ENCODE measurements at regions not wholly inside any gene's neighbourhood (a gene's known extent, or its start where the extent isn't known, plus 50 kb on each side); places are given as distances from the start of the nearest gene placed in this dataset.
"Not testable (repeated sequence)": the region's sequence is repeated elsewhere in the genome, so short reads cannot be mapped to it uniquely, and the experiment has no call there.

GRCh38 chr12:131261906-131262305 lies 308.2 kb downstream of the ADGRD1 start:
- in situ Hi-C loops (cut with HindIII; ENCODE audit: low pct_unique_long_range_greater_than_20kb, low sequenced_read_pairs) = no loop called here
- DNase-seq (ENCODE audit: low read depth, low spot score) = no peak

GRCh38 chr12:131263626-131264025 lies 309.9 kb downstream of the ADGRD1 start:
- DNase-seq (ENCODE audit: low read depth, low spot score) = no peak
- in situ Hi-C loops (cut with HindIII; ENCODE audit: low pct_unique_long_range_greater_than_20kb, low sequenced_read_pairs) = no loop called here

GRCh38 chr12:131264635-131265034 lies 310.9 kb downstream of the ADGRD1 start:
- in situ Hi-C loops (cut with HindIII; ENCODE audit: low pct_unique_long_range_greater_than_20kb, low sequenced_read_pairs) = no loop called here
- no peak for DNase-seq (ENCODE audit: low read depth, low spot score)

GRCh38 chr12:131266591-131267467 lies 313.1 kb downstream of the ADGRD1 start:
- in situ Hi-C loops (cut with HindIII; ENCODE audit: low pct_unique_long_range_greater_than_20kb, low sequenced_read_pairs) = no loop called here
- no peak for DNase-seq (ENCODE audit: low read depth, low spot score)

- in situ Hi-C loops (cut with HindIII; ENCODE audit: low pct_unique_long_range_greater_than_20kb, low sequenced_read_pairs) = no loop called here
- DNase-seq (ENCODE audit: low read depth, low spot score) = no peak
These were observed 313.9 kb downstream of the ADGRD1 start for GRCh38 chr12:131267576-131267975.

GRCh38 chr12:131268123-131268522 lies 314.4 kb downstream of the ADGRD1 start:
- in situ Hi-C loops (cut with HindIII; ENCODE audit: low pct_unique_long_range_greater_than_20kb, low sequenced_read_pairs); DNase-seq (ENCODE audit: low read depth, low spot score): not testable (repeated sequence)

GRCh38 chr12:131268571-131268970 lies 314.9 kb downstream of the ADGRD1 start:
- in situ Hi-C loops (cut with HindIII; ENCODE audit: low pct_unique_long_range_greater_than_20kb, low sequenced_read_pairs); DNase-seq (ENCODE audit: low read depth, low spot score): not testable (repeated sequence)

GRCh38 chr12:131269551-131269950 lies 315.8 kb downstream of the ADGRD1 start:
- DNase-seq (ENCODE audit: low read depth, low spot score) = no peak
- in situ Hi-C loops (cut with HindIII; ENCODE audit: low pct_unique_long_range_greater_than_20kb, low sequenced_read_pairs) = no loop called here

- in situ Hi-C loops (cut with HindIII; ENCODE audit: low pct_unique_long_range_greater_than_20kb, low sequenced_read_pairs); DNase-seq (ENCODE audit: low read depth, low spot score): not testable (repeated sequence)
These were observed 316.3 kb downstream of the ADGRD1 start for GRCh38 chr12:131269977-131270376.

GRCh38 chr12:131271724-131272123 lies 318.0 kb downstream of the ADGRD1 start:
- no peak for DNase-seq (ENCODE audit: low read depth, low spot score)
- in situ Hi-C loops (cut with HindIII; ENCODE audit: low pct_unique_long_range_greater_than_20kb, low sequenced_read_pairs) = no loop called here

- in situ Hi-C loops (cut with HindIII; ENCODE audit: low pct_unique_long_range_greater_than_20kb, low sequenced_read_pairs); DNase-seq (ENCODE audit: low read depth, low spot score): not testable (repeated sequence)
These were observed 318.6 kb downstream of the ADGRD1 start for GRCh38 chr12:131272283-131272814.

GRCh38 chr12:131273291-131273845 lies 319.7 kb downstream of the ADGRD1 start:
- in situ Hi-C loops (cut with HindIII; ENCODE audit: low pct_unique_long_range_greater_than_20kb, low sequenced_read_pairs) = no loop called here
- no peak for DNase-seq (ENCODE audit: low read depth, low spot score)

- no peak for DNase-seq (ENCODE audit: low read depth, low spot score)
- in situ Hi-C loops (cut with HindIII; ENCODE audit: low pct_unique_long_range_greater_than_20kb, low sequenced_read_pairs) = no loop called here
These were observed 320.4 kb downstream of the ADGRD1 start for GRCh38 chr12:131274061-131274460.

GRCh38 chr12:131274906-131275305 lies 321.2 kb downstream of the ADGRD1 start:
- in situ Hi-C loops (cut with HindIII; ENCODE audit: low pct_unique_long_range_greater_than_20kb, low sequenced_read_pairs) = no loop called here
- no peak for DNase-seq (ENCODE audit: low read depth, low spot score)

GRCh38 chr12:131275824-131276223 lies 322.1 kb downstream of the ADGRD1 start:
- in situ Hi-C loops (cut with HindIII; ENCODE audit: low pct_unique_long_range_greater_than_20kb, low sequenced_read_pairs) = no loop called here
- no peak for DNase-seq (ENCODE audit: low read depth, low spot score)

- no peak for DNase-seq (ENCODE audit: low read depth, low spot score)
- in situ Hi-C loops (cut with HindIII; ENCODE audit: low pct_unique_long_range_greater_than_20kb, low sequenced_read_pairs) = no loop called here
These were observed 322.9 kb downstream of the ADGRD1 start for GRCh38 chr12:131276501-131277185.

GRCh38 chr12:131277186-131278091 lies 323.7 kb downstream of the ADGRD1 start:
- in situ Hi-C loops (cut with HindIII; ENCODE audit: low pct_unique_long_range_greater_than_20kb, low sequenced_read_pairs); DNase-seq (ENCODE audit: low read depth, low spot score): not testable (repeated sequence)

Data from SK-MEL-5 (cell line).